ENCODE measurements at regions not wholly inside any gene's neighbourhood (a gene's known extent, or its start where the extent isn't known, plus 50 kb on each side); places are given as distances from the start of the nearest gene placed in this dataset.

DNA sequence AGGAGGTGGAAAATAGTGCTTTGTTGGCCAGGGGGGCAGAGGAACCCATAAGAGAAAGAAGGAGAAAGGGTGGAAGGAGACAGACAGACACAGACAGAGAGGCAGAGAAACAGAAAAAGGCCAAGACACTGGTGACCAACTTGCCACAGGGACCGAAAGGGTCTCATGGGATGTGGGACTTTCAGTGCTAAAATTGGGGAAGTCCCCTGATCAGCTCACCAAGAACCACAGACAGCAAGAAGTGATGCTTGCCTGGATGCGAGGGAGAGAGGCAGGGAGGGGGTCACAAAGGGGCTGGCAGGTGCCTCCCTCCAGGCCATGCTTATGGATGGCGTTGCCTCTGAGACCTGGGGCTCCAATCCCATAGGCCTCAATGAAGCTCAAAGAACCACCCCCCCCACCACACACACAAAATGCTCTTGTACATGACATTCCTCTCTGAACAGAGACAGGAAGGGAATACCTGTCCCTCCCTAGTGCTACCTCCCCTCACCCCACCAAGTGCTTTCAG lies 413.4 kb downstream of the MN1 start:
- Histone ChIP-seq H3K9me3 (ENCODE audit: control insufficient read depth in 2 of 2, insufficient read depth in 1 of 2, low read length in 1 of 2) (no peaks in the 10 kb centered on the region), H3K4me3 (ENCODE audit: low read length in 2 of 2) (no peak overlapping the region)
- 63% methylated on average over 3 of the region's 3 CpGs for WGBS

GRCh38 chr22:27389727-27390075 lies 411.9 kb downstream of the MN1 start:
- Histone ChIP-seq H3K4me1 (ENCODE audit: control insufficient read depth in 2 of 2, insufficient read depth in 2 of 2, low read length in 2 of 2) (peaks cover 0 to 3% of the 10 kb centered on the region in 2 donors), H3K27ac (ENCODE audit: low read depth in 1 of 2, low read length in 1 of 2) (no peak overlapping the region), H3K36me3 (ENCODE audit: control insufficient read depth in 2 of 2, insufficient read depth in 2 of 2, low read length in 1 of 2) (no peaks in the 10 kb centered on the region), H3K27me3 (ENCODE audit: control insufficient read depth in 2 of 2, insufficient read depth in 1 of 2, low read length in 1 of 2) (no peaks in the 10 kb centered on the region), H3K4me3 (ENCODE audit: low read length in 2 of 2) (no peak overlapping the region), H3K9me3 (ENCODE audit: control insufficient read depth in 2 of 2, insufficient read depth in 1 of 2, low read length in 1 of 2) (no peaks in the 10 kb centered on the region)
- no peak for DNase-seq (ENCODE audit: low read depth in 6 of 9, low spot score in 9 of 9)
- 92% methylated on average over 2 of the region's 2 CpGs for WGBS

More for the DNA sequence above, 413.4 kb downstream of the MN1 start:
- no peak for DNase-seq (ENCODE audit: low read depth in 6 of 9, low spot score in 9 of 9)
- peaks cover 0 to 3% of the 10 kb centered on the region in 2 donors for H3K4me1 ChIP-seq (ENCODE audit: control insufficient read depth in 2 of 2, insufficient read depth in 2 of 2, low read length in 2 of 2)
- H3K27ac ChIP-seq (ENCODE audit: low read depth in 1 of 2, low read length in 1 of 2): no peak overlapping the region
- H3K27me3 ChIP-seq (ENCODE audit: control insufficient read depth in 2 of 2, insufficient read depth in 1 of 2, low read length in 1 of 2): no peaks in the 10 kb centered on the region
- no peaks in the 10 kb centered on the region for H3K36me3 ChIP-seq (ENCODE audit: control insufficient read depth in 2 of 2, insufficient read depth in 2 of 2, low read length in 1 of 2)

DNA sequence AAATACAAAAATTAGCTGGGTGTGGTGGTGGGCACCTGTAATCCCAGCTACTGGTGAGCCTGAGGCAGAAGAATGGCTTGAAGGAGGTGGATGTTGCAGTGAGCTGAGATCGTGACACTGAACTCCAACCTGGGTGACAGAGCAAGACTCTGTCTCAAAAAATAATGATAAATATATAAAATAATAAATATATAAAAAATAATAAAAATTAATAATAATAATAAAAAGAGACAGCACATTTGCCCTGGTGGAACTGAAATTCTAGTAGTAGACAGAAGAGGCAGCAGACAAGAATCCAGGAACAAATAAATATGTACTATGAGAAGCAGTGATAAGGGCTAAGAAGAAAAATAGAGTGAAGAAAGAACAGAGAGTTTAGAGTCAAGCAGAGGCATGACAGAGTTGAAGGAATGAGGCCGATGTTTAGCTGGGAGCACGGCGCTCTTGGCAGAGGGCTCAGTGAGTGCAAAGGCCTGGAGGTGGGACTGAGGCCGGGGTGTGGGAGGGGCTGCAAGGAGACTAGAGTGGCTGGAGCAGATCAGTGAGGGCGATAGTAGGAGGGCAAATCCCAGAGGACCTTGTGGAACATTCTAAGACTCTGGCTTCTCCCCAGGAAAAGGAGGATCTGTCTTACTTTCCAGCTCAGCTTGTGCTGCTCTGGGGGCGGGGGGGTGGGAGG lies 410.3 kb downstream of the MN1 start:
- Histone ChIP-seq H3K4me3 (ENCODE audit: low read length in 2 of 2) (no peak overlapping the region), H3K36me3 (ENCODE audit: control insufficient read depth in 2 of 2, insufficient read depth in 2 of 2, low read length in 1 of 2) (no peaks in the 10 kb centered on the region), H3K4me1 (ENCODE audit: control insufficient read depth in 2 of 2, insufficient read depth in 2 of 2, low read length in 2 of 2) (peaks cover 0 to 3% of the 10 kb centered on the region in 2 donors), H3K27me3 (ENCODE audit: control insufficient read depth in 2 of 2, insufficient read depth in 1 of 2, low read length in 1 of 2) (no peaks in the 10 kb centered on the region), H3K27ac (ENCODE audit: low read depth in 1 of 2, low read length in 1 of 2) (no peak overlapping the region), H3K9me3 (ENCODE audit: control insufficient read depth in 2 of 2, insufficient read depth in 1 of 2, low read length in 1 of 2) (no peaks in the 10 kb centered on the region)
- 88% methylated on average over 7 of the region's 7 CpGs for WGBS
- DNase-seq (ENCODE audit: low read depth in 6 of 9, low spot score in 9 of 9): no peak

DNA sequence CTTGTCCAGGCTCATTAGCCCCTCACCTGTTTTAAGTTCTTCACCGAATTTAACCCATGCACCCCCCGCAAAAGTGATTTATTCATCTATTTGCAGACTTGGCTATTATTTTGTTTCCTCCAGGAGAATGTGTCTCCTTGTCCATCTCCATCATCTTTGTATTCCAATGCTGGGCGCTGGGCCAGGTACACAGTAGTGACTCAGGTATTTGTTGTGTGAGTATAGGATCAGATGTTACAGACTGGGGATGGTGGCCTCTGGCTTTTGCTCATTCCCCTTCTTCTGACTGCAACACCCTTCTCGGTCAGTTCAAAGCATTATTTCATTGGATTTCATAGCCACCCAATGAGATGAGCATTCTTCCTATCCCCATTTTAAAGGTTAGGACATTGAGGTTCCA lies 408.2 kb downstream of the MN1 start:
- Histone ChIP-seq H3K27ac (ENCODE audit: low read depth in 1 of 2, low read length in 1 of 2) (no peak overlapping the region), H3K36me3 (ENCODE audit: control insufficient read depth in 2 of 2, insufficient read depth in 2 of 2, low read length in 1 of 2) (no peaks in the 10 kb centered on the region), H3K27me3 (ENCODE audit: control insufficient read depth in 2 of 2, insufficient read depth in 1 of 2, low read length in 1 of 2) (no peaks in the 10 kb centered on the region), H3K4me3 (ENCODE audit: low read length in 2 of 2) (no peak overlapping the region), H3K4me1 (ENCODE audit: control insufficient read depth in 2 of 2, insufficient read depth in 2 of 2, low read length in 2 of 2) (peaks cover 0 to 2% of the 10 kb centered on the region in 2 donors), H3K9me3 (ENCODE audit: control insufficient read depth in 2 of 2, insufficient read depth in 1 of 2, low read length in 1 of 2) (no peaks in the 10 kb centered on the region)
- DNase-seq (ENCODE audit: low read depth in 6 of 9, low spot score in 9 of 9): no peak
- 85% methylated on average over 4 of the region's 4 CpGs for WGBS

- Histone ChIP-seq H3K27ac (ENCODE audit: low read depth in 1 of 2, low read length in 1 of 2) (no peak overlapping the region), H3K4me1 (ENCODE audit: control insufficient read depth in 2 of 2, insufficient read depth in 2 of 2, low read length in 2 of 2) (no peaks in the 10 kb centered on the region), H3K27me3 (ENCODE audit: control insufficient read depth in 2 of 2, insufficient read depth in 1 of 2, low read length in 1 of 2) (no peaks in the 10 kb centered on the region), H3K4me3 (ENCODE audit: low read length in 2 of 2) (no peak overlapping the region), H3K36me3 (ENCODE audit: control insufficient read depth in 2 of 2, insufficient read depth in 2 of 2, low read length in 1 of 2) (no peaks in the 10 kb centered on the region), H3K9me3 (ENCODE audit: control insufficient read depth in 2 of 2, insufficient read depth in 1 of 2, low read length in 1 of 2) (no peaks in the 10 kb centered on the region)
- DNase-seq (ENCODE audit: low read depth in 6 of 9, low spot score in 9 of 9): no peak
- 92% methylated on average over 3 of the region's 3 CpGs for WGBS
These were observed 406.7 kb downstream of the MN1 start for GRCh38 chr22:27394806-27395404.

DNA sequence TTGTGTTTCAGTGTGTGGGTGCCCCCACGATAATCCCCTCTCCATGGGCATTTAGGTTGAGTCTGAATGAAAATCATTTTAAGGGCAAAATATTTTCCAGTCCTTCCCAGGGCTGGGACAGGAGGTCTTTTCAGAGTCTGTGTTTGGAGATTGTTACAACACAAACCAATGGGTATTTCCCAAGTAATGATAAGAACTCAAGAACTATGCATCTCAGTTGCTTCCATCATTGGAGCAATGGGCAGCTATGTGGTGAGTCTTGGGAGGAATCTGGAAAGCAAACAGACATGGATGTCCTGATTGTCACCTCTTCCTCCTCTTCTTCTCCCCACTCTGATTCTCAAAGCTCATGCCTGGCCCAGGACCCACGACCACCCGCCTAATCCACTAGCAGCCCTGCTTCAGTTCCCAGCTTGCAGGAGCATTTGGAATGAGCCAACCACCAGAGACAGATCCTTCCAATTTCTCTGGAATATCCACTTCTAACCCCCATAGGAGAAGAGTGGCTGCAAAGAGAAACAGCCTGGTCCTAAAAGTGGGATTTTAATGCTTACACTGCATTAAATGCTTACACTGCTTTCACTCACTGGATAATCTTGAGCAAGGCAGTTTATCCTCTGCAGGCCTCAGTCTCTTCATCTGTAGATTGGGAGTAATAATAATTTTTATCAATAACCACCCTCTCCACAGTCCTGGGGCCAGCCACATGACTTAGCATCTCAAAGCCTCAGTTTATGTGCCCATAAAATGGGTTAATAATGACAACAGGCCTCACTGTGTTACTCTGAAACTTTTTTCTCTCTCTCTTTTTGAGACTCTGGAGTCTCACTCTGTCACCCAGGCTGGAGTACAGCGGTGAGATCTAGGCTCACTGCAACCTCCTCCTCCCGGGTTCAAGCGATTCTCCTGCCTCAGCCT lies 404.3 kb downstream of the MN1 start:
- no peak for DNase-seq (ENCODE audit: low read depth in 6 of 9, low spot score in 9 of 9)
- no peaks in the 10 kb centered on the region for H3K36me3 ChIP-seq (ENCODE audit: control insufficient read depth in 2 of 2, insufficient read depth in 2 of 2, low read length in 1 of 2)
- no peaks in the 10 kb centered on the region for H3K4me1 ChIP-seq (ENCODE audit: control insufficient read depth in 2 of 2, insufficient read depth in 2 of 2, low read length in 2 of 2)
- H3K27me3 ChIP-seq (ENCODE audit: control insufficient read depth in 2 of 2, insufficient read depth in 1 of 2, low read length in 1 of 2): no peaks in the 10 kb centered on the region
- no peak overlapping the region for H3K27ac ChIP-seq (ENCODE audit: low read depth in 1 of 2, low read length in 1 of 2)
- WGBS: 96% methylated on average over 6 of the region's 6 CpGs
- H3K4me3 ChIP-seq (ENCODE audit: low read length in 2 of 2): no peak overlapping the region
- H3K9me3 ChIP-seq (ENCODE audit: control insufficient read depth in 2 of 2, insufficient read depth in 1 of 2, low read length in 1 of 2): no peaks in the 10 kb centered on the region

DNA sequence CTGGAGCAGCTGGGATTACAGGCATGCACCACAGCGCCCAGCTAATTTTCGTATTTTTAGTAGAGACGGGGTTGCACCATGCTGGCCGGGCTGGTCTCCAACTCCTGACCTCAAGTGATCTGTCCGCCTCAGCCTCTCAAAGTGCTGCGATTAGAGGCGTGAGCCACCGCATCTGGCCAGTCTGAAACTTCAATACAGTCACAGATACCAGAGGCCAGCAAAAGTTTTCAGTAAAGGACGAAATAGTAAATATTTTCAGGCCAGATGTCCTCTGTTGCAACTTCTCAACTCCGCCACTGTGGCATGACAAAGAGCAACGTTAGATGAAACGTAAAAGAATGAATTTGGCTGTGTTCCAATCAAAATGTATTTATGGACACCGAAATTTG lies 403.6 kb downstream of the MN1 start:
- Histone ChIP-seq H3K27me3 (ENCODE audit: control insufficient read depth in 2 of 2, insufficient read depth in 1 of 2, low read length in 1 of 2) (no peaks in the 10 kb centered on the region), H3K36me3 (ENCODE audit: control insufficient read depth in 2 of 2, insufficient read depth in 2 of 2, low read length in 1 of 2) (no peaks in the 10 kb centered on the region), H3K4me1 (ENCODE audit: control insufficient read depth in 2 of 2, insufficient read depth in 2 of 2, low read length in 2 of 2) (no peaks in the 10 kb centered on the region), H3K9me3 (ENCODE audit: control insufficient read depth in 2 of 2, insufficient read depth in 1 of 2, low read length in 1 of 2) (no peaks in the 10 kb centered on the region), H3K27ac (ENCODE audit: low read depth in 1 of 2, low read length in 1 of 2) (no peak overlapping the region), H3K4me3 (ENCODE audit: low read length in 2 of 2) (no peak overlapping the region)
- DNase-seq (ENCODE audit: low read depth in 6 of 9, low spot score in 9 of 9): no peak
- WGBS: 89% methylated on average over 13 of the region's 13 CpGs

DNA sequence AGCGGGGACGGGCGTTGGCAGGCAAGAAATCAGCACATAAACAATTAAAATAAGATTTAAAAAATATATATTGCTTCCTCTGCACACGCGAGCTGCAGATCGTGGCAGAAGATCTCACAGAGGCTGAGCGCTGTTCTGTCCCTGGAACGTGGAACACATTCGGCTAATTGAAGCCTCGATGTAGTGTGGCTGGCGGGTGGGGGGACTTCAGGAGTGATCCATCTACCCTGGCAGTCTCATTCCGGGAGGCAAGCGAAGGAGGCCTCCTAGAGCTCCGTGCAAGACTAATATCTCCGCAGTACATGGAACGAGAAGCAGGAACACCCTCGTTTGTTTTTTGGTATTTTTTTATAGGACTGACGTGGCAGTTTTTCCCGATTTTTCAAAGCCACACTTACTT lies 402.4 kb downstream of the MN1 start:
- H3K27ac ChIP-seq (ENCODE audit: low read depth in 1 of 2, low read length in 1 of 2): no peak overlapping the region

DNA sequence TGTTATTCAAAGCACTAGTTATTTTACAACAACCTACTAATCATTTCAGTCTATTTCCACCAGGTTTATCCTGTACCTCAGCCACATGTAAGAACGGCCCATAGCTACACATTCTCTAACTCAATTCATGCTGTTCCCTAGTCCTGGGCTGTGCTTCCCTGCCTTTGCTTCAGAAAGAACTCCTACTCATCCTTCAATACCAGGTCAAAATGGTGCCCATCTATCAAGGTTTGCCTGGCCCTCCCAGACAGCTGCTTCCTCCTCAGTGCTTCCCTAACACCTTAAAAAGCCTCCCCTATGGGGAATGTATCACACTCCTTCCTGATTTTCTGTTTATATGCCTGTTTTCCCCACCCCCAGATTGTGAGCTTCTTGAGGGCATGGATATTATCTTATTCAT lies 400.7 kb downstream of the MN1 start:
- Histone ChIP-seq H3K4me3 (ENCODE audit: low read length in 2 of 2) (no peak overlapping the region), H3K27me3 (ENCODE audit: control insufficient read depth in 2 of 2, insufficient read depth in 1 of 2, low read length in 1 of 2) (no peaks in the 10 kb centered on the region), H3K36me3 (ENCODE audit: control insufficient read depth in 2 of 2, insufficient read depth in 2 of 2, low read length in 1 of 2) (no peaks in the 10 kb centered on the region), H3K9me3 (ENCODE audit: control insufficient read depth in 2 of 2, insufficient read depth in 1 of 2, low read length in 1 of 2) (no peaks in the 10 kb centered on the region), H3K4me1 (ENCODE audit: control insufficient read depth in 2 of 2, insufficient read depth in 2 of 2, low read length in 2 of 2) (no peaks in the 10 kb centered on the region), H3K27ac (ENCODE audit: low read depth in 1 of 2, low read length in 1 of 2) (no peak overlapping the region)
- DNase-seq (ENCODE audit: low read depth in 6 of 9, low spot score in 9 of 9): no peak
- 0% methylated on average over 1 of the region's 1 CpG for WGBS

More for the DNA sequence above, 402.4 kb downstream of the MN1 start:
- Histone ChIP-seq H3K27me3 (ENCODE audit: control insufficient read depth in 2 of 2, insufficient read depth in 1 of 2, low read length in 1 of 2) (no peaks in the 10 kb centered on the region), H3K36me3 (ENCODE audit: control insufficient read depth in 2 of 2, insufficient read depth in 2 of 2, low read length in 1 of 2) (no peaks in the 10 kb centered on the region), H3K9me3 (ENCODE audit: control insufficient read depth in 2 of 2, insufficient read depth in 1 of 2, low read length in 1 of 2) (no peaks in the 10 kb centered on the region), H3K4me1 (ENCODE audit: control insufficient read depth in 2 of 2, insufficient read depth in 2 of 2, low read length in 2 of 2) (no peaks in the 10 kb centered on the region), H3K4me3 (ENCODE audit: low read length in 2 of 2) (no peak overlapping the region)
- DNase-seq (ENCODE audit: low read depth in 6 of 9, low spot score in 9 of 9): no peak
- WGBS: 64% methylated on average over 19 of the region's 19 CpGs
